Aorta (tissue), 5 donors: ENCODE measurements at regions not wholly inside any gene's neighbourhood (a gene's known extent, or its start where the extent isn't known, plus 50 kb on each side); places are given as distances from the start of the nearest gene placed in this dataset.
"Not testable (repeated sequence)": the region's sequence is repeated elsewhere in the genome, so short reads cannot be mapped to it uniquely, and the experiment has no call there.

Source experiments
- ATAC-seq: fragments of 200-7000 bp; cut with Tn5 transposase; one replicate; pipeline ENCODE4 v1.9.1; 2022; ENCODE audit warnings: moderate library complexity; ENCODE audit not compliant: low FRiP score
- DNase-seq, 2 donors: peaks; one replicate each; pipeline ENCODE4 v3.0.0-alpha.2; 2020
- H3K27ac ChIP-seq, 2 donors: one replicate each; pipeline ENCODE4 v1.5.1; 2013; ENCODE audit warnings: low read length in 2 of 2, mild to moderate bottlenecking in 2 of 2, moderate library complexity in 2 of 2, control low read depth in 1 of 2, inconsistent platforms in 1 of 2, low read depth in 1 of 2
- H3K27me3 ChIP-seq, 2 donors: one replicate each; pipeline ENCODE4 v1.6.1; 2013; ENCODE audit warnings: control low read depth in 1 of 2, low read length in 1 of 2, mild to moderate bottlenecking in 1 of 2, moderate library complexity in 1 of 2; ENCODE audit not compliant: insufficient read depth in 2 of 2, control insufficient read depth in 1 of 2
- H3K36me3 ChIP-seq, 2 donors: one replicate each; pipeline ENCODE4 v1.6.1; 2013; ENCODE audit warnings: control low read depth in 1 of 2, low read length in 1 of 2, mild to moderate bottlenecking in 1 of 2; ENCODE audit not compliant: insufficient read depth in 2 of 2, control insufficient read depth in 1 of 2
- H3K4me1 ChIP-seq, 2 donors: one replicate each; pipeline ENCODE4 v1.6.1; 2013; ENCODE audit warnings: low read length in 2 of 2, control low read depth in 1 of 2, mild to moderate bottlenecking in 1 of 2, moderate library complexity in 1 of 2; ENCODE audit not compliant: insufficient read depth in 2 of 2, control insufficient read depth in 1 of 2
- H3K4me3 ChIP-seq, 2 donors: one replicate each; pipeline ENCODE4 v1.5.1; 2013; ENCODE audit warnings: low read length in 2 of 2, control low read depth in 1 of 2, mild to moderate bottlenecking in 1 of 2
- H3K9me3 ChIP-seq: one replicate; pipeline ENCODE4 v1.6.1; 2013; ENCODE audit warnings: mild to moderate bottlenecking, low read length; ENCODE audit not compliant: control insufficient read depth
- WGBS, 2 donors: extraction: QIAGEN DNeasy Blood & Tissue Kit; methylation state at CpG; one replicate each; pipeline ENCODE4 v1.1.7; 2013; 5-methylcytosine and 5-hydroxymethylcytosine counted together
- intact Hi-C, 2 donors: fragments of 100-400 bp; cut with DNase I; formaldehyde crosslinking; loops; one replicate each; pipeline versions ENCODE4 v1.14.2 to v1.15.0; 2022
- donor health status: healthy with polysubstance abuse.
- donor health status: Bipolar disorder and iron deficiency.
- donor health status: DM: no; HTN: no; CAD: no.
- donor health status: DM: no; HTN: no; CAD: no.
- donor health status: DM: yes; HTN: yes; CAD: no.

DNA sequence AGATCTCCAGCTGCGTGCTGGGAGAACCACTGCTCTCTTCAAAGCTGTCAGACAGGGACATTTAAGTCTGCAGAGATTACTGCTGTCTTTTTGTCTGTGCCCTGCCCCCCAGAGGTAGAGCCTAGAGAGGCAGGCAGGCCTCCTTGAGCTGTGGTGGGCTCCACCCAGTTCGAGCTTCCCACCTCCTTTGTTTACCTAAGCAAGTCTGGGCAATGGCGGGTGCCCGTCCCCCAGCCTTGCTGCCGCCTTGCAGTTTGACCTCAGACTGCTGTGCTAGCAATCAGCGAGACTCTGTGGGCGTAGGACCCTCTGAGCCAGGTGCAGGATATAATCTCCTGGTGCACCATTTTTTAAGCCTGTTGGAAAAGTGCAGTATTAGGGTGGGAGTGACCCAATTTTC, 128.6 kb downstream of the ACTR3 start:
- H3K27me3 ChIP-seq, H3K27ac ChIP-seq, H3K4me3 ChIP-seq, H3K36me3 ChIP-seq, ATAC-seq, DNase-seq, H3K4me1 ChIP-seq, H3K9me3 ChIP-seq, intact Hi-C loops: not testable (repeated sequence)
- WGBS, 2 donors, result 85 to 86% methylated on average over 6 to 7 of the region's 7 CpGs

DNA sequence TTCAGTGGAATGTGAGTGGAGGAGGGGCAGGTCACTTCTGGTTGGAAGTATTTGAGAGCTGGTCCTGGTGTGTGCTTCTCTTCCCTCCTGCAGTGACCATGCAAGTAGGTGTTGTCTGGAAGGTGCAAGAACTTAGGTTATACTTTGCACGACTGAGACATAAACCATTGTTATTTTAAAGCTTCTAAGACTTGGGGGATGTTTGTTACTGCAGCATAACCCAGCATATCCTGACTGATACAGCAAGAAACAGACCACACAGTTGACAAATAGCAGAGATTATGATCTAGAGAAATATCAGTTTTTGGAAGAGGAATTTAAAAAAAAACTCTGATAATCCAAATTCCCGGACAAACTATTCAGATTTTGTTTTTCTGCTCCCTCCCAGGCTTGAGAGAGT, 130.8 kb downstream of the ACTR3 start:
- H3K36me3 ChIP-seq, result no peaks in the 10 kb centered on the region
- H3K27me3 ChIP-seq, result no peaks in the 10 kb centered on the region
- no peak for ATAC-seq
- 55 to 67% methylated on average over 2 of the region's 2 CpGs for WGBS, 2 donors
- H3K27ac ChIP-seq, result no peak overlapping the region
- H3K4me3 ChIP-seq, result peak overlapping the region in 1 of 2 donors; percentile 14
- no peak for DNase-seq
- H3K4me1 ChIP-seq, result no peaks in the 10 kb centered on the region
- intact Hi-C loops, result no loop called here
- H3K9me3 ChIP-seq, result no peaks in the 10 kb centered on the region

DNA sequence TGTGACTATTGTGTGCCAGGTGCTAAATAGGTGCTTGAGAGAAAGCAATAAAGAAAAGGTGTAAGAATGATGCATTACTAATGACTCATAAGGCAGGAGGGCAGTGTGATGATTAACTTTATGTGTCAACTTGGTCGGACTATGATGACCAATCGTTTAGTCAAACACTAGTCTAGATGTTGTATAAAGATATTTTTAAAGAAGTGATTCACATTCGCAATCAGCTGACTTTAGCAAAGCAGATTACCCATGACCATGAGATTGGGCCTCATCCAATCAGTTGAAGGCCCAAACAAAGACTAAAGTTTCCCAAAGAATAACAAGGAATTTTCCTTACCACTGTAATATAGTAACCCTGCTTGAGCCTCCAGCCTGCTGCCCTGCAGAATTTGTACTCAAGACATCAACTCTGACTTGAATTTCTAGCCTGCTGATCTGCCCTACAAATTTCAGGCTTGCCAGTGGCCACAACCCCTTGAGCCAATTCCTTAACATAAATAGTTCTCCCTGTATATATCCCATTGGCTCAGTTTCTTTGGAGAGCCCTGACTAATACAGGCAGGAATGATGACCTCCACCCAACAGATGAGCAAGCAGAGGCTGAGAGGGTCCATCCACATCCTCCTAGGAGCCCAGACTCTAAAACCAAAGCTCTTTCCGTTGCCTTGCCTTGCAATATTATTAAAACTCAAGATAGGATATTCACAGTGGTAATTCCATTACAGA, 132.6 kb downstream of the ACTR3 start:
- DNase-seq (no peak), ATAC-seq (no peak)
- H3K4me3 ChIP-seq, result no peak overlapping the region
- intact Hi-C loops, result no loop called here
- 62 to 66% methylated on average over 4 of the region's 4 CpGs for WGBS, 2 donors
- H3K27me3 ChIP-seq, result no peaks in the 10 kb centered on the region
- no peak overlapping the region for H3K27ac ChIP-seq
- no peaks in the 10 kb centered on the region for H3K9me3 ChIP-seq
- no peaks in the 10 kb centered on the region for H3K4me1 ChIP-seq
- no peaks in the 10 kb centered on the region for H3K36me3 ChIP-seq

DNA sequence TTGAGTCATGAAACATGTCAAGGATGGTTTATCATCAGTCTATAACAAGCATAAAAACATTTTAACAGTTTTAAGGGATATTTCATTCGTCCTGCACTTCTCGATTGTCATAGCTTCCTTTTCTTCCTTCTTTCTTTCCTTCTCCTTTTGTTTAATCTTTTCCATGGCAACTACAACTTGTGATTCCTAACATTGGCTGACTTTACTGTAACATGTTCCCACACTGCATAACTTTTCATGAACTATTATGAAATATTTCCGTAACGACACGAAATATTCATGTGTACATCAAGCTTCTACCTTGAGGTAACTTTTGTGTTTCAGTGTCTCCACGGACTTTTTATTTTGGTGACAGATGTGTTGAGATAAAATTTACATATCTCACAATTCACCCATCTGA, 134.4 kb downstream of the ACTR3 start:
- no peak for ATAC-seq
- no peaks in the 10 kb centered on the region for H3K27me3 ChIP-seq
- WGBS, 2 donors, result 65 to 75% methylated on average over 6 of the region's 6 CpGs
- H3K4me1 ChIP-seq, result no peaks in the 10 kb centered on the region
- no peak overlapping the region for H3K4me3 ChIP-seq
- peaks cover 5% of the 10 kb centered on the region for H3K9me3 ChIP-seq
- no peaks in the 10 kb centered on the region for H3K36me3 ChIP-seq
- no peak for DNase-seq
- no peak overlapping the region for H3K27ac ChIP-seq
- intact Hi-C loops, result no loop called here

DNA sequence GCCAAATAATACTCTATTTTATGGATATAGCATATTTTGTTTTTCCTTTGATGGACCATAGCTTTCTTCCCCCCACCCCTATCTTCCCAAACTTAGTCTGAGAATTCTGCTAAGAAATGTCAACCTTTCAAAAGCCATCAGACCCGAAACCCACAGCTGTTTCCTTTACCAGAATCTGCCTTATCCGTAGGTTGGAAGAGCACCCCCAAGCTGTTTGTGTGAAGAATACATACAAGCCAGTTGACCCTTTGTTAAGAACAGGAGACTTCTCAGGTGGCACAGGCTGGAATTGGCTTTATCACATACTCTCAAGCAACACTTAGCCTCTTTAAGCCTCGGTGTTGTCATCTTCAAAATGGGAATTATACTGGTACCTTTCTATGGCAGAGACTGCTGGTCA, 135.1 kb downstream of the ACTR3 start:
- intact Hi-C loops, result no loop called here

DNA sequence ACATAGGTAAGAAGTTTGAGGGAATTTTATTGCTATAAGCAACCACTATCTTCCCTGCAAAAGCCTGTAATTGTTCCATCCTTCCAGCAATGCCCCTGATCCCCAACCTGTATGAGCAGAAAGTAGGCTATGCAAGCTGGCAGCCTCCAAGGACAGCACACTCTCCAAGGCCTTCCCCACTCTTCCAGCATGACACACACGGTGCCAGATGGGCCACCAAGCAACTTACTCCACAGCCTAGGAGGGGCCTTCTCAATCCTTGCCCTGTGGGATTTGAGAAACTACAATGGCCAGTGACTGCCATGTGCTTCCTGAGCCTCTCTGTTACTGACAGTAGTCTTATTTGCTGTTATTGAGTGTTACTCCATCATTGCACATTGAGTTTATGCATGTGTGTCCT, 137.5 kb downstream of the ACTR3 start:
- 74 to 80% methylated on average over 1 of the region's 1 CpG for WGBS, 2 donors
- H3K9me3 ChIP-seq, result peaks cover 5% of the 10 kb centered on the region
- no peaks in the 10 kb centered on the region for H3K27me3 ChIP-seq
- no peak overlapping the region for H3K4me3 ChIP-seq
- intact Hi-C loops, result no loop called here
- no peaks in the 10 kb centered on the region for H3K4me1 ChIP-seq
- no peak for DNase-seq
- H3K36me3 ChIP-seq, result no peaks in the 10 kb centered on the region
- ATAC-seq, result no peak
- H3K27ac ChIP-seq, result no peak overlapping the region

More for the DNA sequence above, 135.1 kb downstream of the ACTR3 start:
- no peaks in the 10 kb centered on the region for H3K4me1 ChIP-seq
- 76 to 84% methylated on average over 3 of the region's 3 CpGs for WGBS, 2 donors
- ATAC-seq (no peak), DNase-seq (no peak)
- no peak overlapping the region for H3K27ac ChIP-seq
- H3K9me3 ChIP-seq, result peaks cover 5% of the 10 kb centered on the region
- no peak overlapping the region for H3K4me3 ChIP-seq
- H3K27me3 ChIP-seq, result no peaks in the 10 kb centered on the region
- H3K36me3 ChIP-seq, result no peaks in the 10 kb centered on the region

DNA sequence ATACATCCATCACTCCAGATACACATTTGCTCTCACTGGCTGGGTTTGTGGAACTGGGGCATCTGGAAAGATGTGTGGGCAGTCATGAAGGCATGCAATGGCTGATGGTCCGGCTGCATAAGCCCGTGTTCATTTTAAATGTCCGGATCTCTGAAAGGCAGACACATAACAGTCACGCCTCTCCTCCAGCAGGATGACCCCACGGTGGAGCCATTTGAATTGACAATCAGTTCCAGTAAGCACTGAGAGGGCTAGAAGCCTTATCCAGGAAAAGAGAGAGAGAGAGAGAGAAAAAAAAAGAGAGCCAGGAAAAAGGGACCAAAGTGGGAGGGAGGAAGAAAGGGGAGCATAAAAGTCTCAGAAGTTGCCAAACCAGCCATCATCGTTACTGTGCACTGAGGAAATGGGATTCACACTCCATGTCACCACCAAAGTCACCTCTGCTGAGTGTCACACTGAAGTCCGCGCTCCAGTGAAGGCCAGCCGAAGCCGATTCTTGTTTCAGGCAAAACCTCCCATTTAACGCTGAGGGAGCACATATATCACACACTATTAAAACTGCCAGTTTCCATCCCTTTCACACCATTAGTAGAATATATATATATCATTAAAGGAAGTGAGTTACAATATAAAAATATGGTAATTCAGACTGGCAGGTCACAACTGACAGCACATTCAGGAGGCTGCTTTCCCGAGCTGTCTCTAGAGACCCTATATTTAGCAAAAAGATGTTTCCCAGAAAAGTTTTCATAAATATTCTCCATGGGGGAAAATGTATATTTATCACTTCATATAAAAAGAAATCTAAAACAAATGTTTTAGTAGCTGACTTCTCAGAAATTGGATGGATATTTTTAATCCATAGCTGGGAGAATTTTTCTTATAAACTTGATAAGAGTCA, 142.0 kb downstream of the ACTR3 start:
- Histone ChIP-seq H3K9me3 (peaks cover 5% of the 10 kb centered on the region), H3K4me1 (no peaks in the 10 kb centered on the region), H3K27ac (no peak overlapping the region), H3K36me3 (no peaks in the 10 kb centered on the region), H3K4me3 (no peak overlapping the region), H3K27me3 (no peaks in the 10 kb centered on the region)
- DNase-seq, result no peak
- intact Hi-C loops, result no loop called here
- WGBS, 2 donors, result 43 to 67% methylated on average over 12 of the region's 12 CpGs
- ATAC-seq, result no peak

DNA sequence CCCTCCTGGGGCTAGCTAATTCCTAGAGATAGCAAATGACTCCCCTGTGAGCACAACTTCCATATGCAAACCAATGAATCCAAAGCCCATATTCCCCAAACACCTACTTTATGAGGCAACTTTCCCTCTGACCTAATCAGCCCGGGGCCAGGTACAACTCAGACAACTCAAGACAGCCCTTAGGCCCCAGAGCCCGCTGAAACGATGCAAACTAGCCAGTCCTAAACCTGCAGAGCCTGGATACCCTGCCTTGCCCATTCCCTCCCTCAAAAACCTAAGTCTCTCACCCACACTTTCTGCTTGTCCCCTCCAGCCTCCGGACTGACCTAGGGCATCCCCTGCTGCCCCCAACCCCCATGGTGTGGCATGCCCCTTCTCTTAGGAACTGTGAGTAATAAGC, 142.8 kb downstream of the ACTR3 start:
- no peak for ATAC-seq

DNA sequence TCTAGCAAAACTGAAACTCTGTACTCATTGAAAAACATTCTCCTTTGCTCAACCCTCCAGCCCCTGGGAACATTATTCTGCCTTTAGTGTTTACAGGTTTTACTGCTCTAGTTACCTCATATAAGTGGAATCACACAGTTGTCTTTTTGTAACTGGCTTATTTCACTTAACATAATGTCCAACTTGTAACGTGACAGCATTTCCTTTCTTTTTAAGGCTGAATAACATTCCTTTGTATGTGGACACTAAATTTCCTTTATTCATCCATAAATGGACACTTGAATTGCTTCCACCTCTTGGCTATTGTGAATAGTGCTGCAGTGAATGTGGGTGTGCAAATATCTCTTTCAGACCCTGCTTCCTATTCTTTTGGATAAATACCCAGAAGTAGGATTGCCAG, 144.9 kb downstream of the ACTR3 start:
- Histone ChIP-seq H3K4me1 (no peaks in the 10 kb centered on the region), H3K4me3 (no peak overlapping the region), H3K27me3 (no peaks in the 10 kb centered on the region), H3K36me3 (no peaks in the 10 kb centered on the region), H3K27ac (no peak overlapping the region), H3K9me3 (no peaks in the 10 kb centered on the region)
- DNase-seq, result no peak
- ATAC-seq, result no peak
- intact Hi-C loops, result no loop called here
- 1 to 6% methylated on average over 1 of the region's 1 CpG for WGBS, 2 donors

More for the DNA sequence above, 142.8 kb downstream of the ACTR3 start:
- no peaks in the 10 kb centered on the region for H3K27me3 ChIP-seq
- no peak overlapping the region for H3K27ac ChIP-seq
- intact Hi-C loops, result no loop called here
- peaks cover 5% of the 10 kb centered on the region for H3K9me3 ChIP-seq
- 54 to 65% methylated on average over 4 of the region's 4 CpGs for WGBS, 2 donors
- no peaks in the 10 kb centered on the region for H3K36me3 ChIP-seq
- no peaks in the 10 kb centered on the region for H3K4me1 ChIP-seq
- no peak for DNase-seq
- H3K4me3 ChIP-seq, result no peak overlapping the region
